Jurkat, Clone E6-1 (cell line): ENCODE measurements at regions not wholly inside any gene's neighbourhood (a gene's known extent, or its start where the extent isn't known, plus 50 kb on each side); places are given as distances from the start of the nearest gene placed in this dataset.

ENCODE experiments used
- DNase-seq: peaks from one replicate; pipeline ENCODE4 v3.0.0-alpha.2; 2011; ENCODE audit warnings: low read depth, low spot score
- H3K4me3 ChIP-seq: 2 replicates; pipeline ENCODE4 v1.5.1; 2011; ENCODE audit warnings: mild to moderate bottlenecking, low read length, control low read depth, moderate library complexity

DNA sequence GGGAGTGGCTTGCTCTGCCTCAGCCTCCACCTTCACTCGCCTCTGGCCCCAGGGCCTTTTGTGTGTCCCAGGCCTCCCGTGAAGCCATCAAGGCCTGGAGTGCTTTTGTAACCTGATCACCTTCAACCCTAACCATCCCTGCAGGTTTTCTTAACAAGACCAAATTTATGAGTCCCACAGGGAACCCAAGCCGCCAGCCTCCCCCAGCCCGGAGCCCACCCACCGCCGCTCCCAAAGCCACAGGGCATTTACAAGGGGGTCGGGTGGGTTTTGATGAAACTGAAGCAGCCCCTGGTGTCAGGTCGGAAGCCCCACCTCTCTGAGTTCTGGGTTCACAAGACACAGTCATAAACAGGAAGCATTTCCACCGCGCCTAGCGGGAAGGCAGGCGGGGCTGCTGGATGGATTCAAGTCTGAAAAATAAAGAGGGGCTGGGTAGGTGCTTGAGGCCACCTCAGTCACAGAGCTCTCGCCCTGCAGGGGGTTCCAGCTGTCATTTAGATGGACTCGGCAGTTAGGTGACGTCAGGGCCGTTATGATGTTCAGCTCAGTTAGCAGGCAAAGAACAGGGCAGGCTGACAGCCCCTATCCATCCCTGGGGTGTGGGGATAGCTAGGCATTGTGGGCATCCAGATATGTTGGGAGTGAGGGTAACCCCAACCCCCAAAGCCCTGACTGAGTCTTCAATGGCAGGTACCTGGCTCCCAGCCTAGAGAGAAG is 128.5 kb downstream of the BCOR start:
- DNase-seq: no peak

DNA sequence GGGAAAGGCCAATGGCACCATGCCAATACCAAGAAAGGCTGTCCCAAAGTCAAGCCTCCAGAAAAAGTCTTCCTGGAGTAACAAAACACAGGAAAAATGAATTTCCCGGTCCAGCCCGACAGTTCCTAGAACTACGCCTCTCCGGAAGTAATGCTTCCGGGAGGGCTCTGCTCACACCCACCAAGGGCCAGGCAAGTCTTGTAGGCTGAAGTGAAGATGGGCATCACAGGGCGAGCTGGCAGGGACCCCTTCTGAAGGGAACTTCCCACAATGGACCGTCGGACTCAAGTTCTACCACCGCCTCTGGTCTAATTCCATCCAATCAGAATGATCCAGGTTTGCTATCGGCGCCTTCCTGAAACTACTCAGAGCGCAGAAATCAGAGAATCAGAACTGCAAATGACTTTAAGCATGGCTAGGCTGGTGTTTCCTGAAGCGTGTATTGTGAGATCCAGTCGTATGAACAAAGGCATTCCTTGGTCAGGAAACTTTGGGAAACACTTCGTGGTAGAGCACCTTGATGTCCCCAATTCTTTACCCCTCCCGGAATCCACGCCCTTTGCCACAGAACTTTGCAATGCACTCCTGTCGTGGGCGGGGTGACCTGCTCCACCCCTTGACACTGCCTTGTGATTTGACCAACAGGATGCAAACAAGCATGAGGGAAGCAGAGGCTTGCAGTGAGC is 127.8 kb downstream of the BCOR start:
- no peak for DNase-seq
- H3K4me3 ChIP-seq: no peak overlapping the region

More for the DNA sequence above, 128.5 kb downstream of the BCOR start:
- H3K4me3 ChIP-seq: no peak overlapping the region

DNA sequence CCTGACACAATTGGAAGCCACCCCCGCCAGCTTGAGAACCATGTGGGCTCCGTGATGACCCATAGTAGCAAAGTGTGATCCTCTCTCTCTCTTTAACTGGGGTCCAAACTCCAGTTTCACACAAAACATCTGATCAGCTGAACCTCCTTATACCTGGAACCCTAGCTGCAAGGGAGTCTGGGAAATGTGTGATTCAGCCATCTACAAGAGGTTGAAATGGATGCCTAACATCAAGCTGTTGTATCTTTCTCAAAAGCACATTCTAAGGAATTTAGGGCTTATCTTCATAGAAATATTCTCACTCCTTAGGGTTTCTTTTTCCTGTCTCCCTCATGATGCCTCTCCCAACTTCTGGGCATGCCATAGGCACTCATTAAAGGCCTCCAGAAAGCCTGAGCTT is 126.0 kb downstream of the BCOR start:
- no peak for DNase-seq

DNA sequence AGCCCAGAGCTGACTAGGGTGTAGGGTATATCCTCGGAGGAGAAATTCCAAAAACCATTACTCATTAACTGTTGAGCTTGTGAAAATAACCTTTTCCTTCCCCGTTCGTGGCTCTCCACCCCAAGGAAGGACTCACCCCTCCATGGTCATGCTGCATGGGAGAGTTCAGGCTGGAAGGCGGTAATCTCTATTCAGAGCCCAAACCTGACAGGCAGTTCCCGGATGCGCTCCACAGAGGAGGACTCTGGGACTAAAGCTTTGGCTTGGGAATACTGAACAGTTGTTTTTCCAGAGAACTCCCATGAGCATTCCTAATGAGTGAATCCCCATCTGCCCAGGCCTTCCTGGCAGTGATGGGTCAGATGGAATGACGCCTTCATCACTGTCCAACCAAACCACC is 125.4 kb downstream of the BCOR start:
- no peak for DNase-seq
- no peak overlapping the region for H3K4me3 ChIP-seq

More for the DNA sequence above, 126.0 kb downstream of the BCOR start:
- no peak overlapping the region for H3K4me3 ChIP-seq

DNA sequence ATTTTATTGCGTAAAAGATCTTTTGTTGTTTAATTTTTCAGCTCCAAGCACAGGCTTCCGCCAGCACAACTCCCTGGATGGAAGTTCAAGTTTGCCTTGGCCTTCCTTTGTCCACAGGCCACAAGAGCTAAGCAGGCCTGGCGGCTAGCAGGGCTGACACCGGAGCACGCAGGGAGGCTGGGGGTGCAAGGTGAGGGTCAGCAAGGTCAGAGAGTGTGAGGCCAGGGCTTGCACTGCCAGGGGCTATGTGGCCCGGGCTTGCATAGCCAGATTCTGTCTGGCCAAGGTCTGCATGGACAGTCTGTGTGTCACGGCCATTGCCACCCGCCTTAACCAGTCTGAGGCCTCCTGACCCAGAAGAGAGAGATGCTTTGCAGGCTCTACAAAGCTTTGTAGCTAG is 123.9 kb downstream of the BCOR start:
- no peak for DNase-seq
- H3K4me3 ChIP-seq: no peak overlapping the region

DNA sequence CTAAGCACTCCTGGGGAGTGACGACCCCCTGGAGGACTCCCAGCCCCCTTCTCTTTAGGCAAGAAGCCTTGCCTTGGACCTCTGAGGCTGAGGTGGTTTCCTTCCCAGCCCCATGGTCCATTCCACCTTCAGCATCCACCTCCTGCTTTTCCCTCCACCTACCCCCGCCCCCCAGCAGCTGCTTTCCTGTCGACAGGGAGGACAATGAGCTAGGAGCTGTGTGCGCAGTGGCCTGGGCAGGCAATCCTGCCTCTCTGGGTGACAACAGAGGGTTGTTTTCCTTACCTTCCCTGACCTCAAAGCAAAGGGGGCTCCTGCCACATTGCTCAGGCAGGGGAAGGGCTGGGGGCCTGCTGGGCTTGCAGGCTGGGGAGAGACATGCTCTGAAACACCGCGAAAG is 123.5 kb downstream of the BCOR start:
- DNase-seq: no peak
- H3K4me3 ChIP-seq: no peak overlapping the region

DNA sequence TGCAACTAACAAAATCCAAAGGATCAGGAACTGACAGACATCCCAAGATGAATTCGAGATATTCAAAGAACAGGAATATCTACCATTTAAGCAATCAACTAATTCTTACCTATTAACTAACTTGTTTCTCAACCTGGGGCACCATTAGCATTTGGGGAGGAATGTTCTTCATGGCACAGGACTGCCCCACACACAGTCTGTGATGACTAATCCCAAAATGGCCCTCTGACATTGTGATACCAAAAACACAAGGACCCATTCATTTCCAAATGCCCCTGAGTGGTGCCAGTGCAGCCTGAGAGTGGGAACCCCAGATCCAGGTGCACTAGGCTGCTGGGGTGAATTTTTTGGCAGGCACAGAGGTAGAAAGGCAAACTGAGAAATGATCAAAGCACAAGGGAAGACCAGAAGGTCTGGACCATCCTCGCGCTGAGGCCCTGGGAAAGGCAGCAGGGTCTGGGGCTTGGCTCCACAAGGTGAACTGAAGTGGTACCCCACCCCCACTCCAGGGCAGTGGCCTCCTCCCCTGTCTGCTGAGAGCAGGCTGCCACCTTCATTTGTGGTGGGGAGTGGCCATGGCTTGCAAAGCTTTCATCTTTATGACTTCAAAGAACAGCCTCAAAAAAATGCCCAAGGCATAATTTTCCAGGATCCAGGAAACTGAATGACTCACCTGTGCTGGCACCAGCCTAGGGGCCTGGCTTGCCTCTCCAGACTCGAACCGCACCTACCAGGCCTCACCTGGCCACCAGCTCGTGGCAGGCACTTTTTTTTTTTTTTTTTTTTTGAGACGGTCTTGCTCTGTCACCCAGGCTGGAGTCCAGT is 122.4 kb downstream of the BCOR start:
- no peak overlapping the region for H3K4me3 ChIP-seq
- no peak for DNase-seq

DNA sequence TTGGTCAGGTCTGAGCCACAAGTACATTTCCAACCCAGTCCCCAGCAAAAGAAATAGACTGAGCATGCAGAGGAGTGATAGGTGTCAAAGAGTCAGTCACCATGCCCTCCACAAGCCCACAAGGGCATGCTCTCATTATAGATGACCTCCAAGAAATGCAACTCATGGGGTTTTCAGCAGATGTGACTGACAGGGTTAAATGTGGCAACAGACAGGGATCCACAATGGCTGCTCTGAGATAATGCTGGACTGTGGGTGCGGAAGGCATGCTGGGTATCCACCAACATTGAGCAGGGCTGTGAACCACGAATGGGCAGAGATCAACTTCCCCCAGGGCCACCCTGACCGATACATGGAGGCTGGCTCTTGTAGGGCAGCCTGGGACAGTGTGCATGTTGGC is 115.8 kb downstream of the BCOR start:
- no peak for DNase-seq
- H3K4me3 ChIP-seq: no peak overlapping the region

DNA sequence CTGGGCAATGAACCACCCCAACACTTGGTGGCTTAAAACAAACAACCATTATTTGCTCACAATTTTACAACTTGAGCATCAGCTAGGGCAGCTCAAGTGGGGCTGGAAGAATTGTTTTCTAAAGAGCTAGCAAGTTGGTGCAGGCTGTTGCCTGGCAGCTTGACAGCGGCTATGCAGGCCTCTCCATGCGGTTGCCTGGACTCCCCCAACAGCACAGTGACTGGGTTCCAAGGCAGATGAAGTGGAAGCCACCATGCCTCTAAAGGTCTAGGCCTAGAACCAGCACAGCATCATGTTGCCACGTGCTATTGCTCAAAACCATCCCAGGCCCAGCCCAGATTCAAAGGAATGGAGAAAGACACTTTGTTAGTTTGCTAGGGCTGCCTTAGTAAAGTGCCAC is 114.8 kb downstream of the BCOR start:
- H3K4me3 ChIP-seq: no peak overlapping the region
- DNase-seq: no peak

DNA sequence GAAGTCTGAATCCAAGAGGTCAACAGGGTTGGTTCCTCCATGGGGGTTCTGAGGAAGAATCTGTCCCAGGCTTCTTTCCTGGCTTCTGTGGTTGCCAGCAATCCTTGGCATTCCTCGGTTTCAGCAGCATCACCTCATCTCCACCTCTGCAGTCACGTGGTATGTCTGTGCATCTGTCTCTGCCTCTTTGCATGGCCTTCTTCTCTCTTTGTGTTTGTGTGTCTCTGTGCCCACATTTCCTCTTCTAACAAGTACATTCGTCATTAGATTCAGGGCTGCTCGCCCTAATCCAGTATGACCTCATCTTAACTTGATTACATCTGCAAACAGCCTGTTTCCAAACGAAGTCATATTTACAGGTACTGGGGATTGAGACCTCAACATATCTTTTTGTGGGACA is 114.0 kb downstream of the BCOR start:
- DNase-seq: no peak
- no peak overlapping the region for H3K4me3 ChIP-seq

DNA sequence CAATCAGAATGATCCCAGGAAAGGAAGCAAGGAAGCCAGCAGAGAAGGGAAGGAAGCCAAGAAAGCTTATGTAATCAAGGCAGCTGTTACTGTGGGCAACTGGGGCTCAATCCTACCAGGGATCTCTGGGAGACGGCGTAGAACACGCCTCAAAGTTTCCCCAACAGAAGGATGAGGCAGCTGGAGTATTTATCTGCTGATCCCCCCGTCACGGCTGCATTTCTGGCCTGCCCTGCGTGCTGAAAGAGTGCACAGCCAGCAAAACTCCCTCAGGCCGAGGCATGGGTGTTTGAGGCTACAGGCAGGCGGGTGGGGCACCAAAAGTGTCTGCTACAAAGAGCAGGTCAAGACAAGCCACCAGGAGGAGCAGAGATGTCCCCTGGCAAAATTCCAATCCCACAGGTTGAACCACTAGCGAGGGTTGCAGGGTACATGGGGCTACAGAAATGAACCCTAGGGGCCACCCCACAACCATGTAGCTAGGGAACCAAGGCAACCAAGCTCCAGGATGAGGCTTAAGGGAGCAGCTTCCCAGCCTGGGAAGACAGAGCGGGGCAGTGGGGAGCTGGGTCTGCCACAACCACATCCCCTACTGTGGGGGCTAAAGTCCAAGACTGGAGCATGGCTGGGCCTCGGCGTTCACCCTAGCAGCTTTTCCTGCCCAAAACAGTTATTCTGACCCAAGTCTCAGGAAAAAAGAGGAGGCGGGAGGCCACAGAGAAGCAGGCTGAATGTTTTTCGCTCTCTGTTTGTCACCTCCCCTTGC is 113.4 kb downstream of the BCOR start:
- no peak for DNase-seq
- H3K4me3 ChIP-seq: no peak overlapping the region

DNA sequence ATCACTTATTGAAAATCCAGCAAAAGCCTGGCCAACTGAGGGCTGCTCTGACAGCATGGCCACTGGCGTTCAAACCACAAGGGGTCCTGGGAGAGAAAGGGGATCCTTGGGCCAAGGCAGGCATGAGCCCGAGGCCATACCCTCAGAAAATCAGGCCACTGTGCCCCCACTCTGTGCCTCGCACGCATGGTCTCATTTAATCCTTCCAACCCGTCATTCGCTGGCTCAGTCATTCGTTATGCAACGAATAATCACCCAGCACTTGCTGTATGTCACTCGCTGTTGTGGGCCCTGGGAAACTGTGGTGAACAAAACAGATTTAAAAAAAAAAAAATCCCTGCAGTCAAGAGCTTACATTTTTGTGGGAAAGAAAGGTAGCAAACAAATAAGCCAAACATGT is 112.7 kb downstream of the BCOR start:
- no peak for DNase-seq
- H3K4me3 ChIP-seq: no peak overlapping the region

DNA sequence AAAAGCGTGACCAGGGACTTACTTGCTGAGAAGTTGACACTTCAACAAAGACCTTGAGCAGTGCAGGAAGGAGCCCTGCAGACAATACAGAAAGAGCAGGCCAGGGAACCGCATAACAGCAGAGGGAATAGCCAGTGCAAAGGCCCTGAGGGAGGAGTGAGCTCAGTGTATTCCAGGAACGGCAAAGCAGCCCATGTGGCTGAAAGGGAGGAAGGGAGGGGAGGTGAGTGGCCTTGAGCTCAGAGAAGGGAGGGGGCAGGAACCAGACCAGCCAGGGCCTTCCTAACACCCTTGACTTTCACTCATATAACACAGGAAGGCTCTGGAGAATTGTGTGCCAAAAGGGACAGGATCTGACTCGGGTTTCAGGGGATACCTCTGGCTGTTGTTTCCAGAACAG is 112.2 kb downstream of the BCOR start:
- DNase-seq: no peak
- no peak overlapping the region for H3K4me3 ChIP-seq

DNA sequence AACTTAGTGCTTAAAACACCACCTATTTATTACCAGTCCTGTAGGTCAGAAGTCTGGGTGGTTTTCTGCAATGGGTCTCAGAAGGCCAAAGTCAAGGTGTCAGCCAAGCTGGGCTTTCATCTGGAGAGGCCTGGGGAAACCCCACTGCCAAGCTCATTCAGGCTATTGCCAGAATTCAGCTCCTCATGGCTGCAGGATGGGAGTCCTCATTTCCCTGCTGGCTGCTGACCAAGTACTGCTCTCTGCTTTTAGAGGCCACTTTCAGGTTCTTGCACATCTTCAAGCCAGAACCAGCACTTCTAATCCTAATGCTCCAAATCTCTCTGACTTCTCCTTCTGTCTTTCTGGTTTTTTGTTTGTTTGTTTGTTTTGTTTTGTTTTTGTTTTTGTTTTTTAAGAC is 109.3 kb downstream of the BCOR start:
- DNase-seq: no peak
- no peak overlapping the region for H3K4me3 ChIP-seq

DNA sequence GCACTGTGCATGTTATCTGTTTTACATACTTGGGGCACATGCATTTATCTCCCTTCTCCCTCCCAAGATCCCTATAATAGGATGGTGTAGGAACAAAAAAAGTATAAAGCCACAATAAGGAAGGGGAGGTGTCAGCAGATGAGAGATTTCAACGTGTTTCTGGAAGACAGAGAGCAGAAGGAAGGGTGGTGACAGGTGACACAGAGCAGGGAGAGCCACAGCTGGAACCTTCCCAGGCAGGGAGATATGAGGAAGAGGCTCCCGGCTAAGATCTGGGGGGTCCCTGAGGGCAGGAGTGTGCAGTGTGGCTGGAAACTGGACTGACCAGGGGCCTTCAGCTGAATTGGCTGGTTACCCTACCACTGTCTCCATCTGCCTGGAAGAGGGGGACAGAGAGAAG is 107.4 kb downstream of the BCOR start:
- H3K4me3 ChIP-seq: no peak overlapping the region
- no peak for DNase-seq

DNA sequence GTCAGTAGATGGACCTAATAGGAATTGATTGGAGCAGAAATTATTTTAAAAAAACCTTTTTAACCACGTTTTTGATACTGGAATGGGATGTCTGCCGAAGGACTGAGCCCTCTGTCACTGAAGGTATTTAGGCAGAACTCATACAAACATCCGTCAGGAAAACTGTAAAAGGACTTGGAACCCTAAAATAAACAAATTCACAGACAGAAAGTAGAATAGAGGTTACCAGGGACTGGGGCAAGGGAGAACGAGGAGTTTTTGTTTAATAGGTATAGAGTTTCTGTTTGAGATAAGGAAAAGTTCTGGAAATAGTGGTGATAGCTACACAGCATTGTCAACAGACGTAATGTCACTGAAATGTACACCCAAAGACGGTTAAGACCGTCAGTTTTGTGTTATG is 105.5 kb downstream of the BCOR start:
- DNase-seq: no peak
- H3K4me3 ChIP-seq: no peak overlapping the region

DNA sequence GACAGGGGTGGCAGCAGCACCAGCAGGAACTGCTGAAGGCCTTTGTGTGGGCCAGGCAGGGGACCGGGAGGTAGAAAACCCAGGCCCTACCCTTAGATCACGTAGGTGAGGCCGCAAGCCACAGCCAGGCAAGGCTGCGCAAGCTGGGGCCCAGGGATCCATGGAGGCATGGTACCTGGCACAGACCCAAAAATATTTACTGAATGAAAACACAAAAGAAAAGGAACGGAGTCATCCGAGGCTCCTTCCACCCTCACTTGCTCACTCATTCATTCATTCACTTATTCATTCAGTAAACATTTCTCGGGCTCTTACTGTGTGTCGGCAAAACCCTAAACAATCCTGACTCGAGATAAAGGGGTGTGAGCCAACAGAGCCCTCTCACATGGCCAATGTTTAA is 102.3 kb downstream of the BCOR start:
- H3K4me3 ChIP-seq: no peak overlapping the region
- DNase-seq: no peak

DNA sequence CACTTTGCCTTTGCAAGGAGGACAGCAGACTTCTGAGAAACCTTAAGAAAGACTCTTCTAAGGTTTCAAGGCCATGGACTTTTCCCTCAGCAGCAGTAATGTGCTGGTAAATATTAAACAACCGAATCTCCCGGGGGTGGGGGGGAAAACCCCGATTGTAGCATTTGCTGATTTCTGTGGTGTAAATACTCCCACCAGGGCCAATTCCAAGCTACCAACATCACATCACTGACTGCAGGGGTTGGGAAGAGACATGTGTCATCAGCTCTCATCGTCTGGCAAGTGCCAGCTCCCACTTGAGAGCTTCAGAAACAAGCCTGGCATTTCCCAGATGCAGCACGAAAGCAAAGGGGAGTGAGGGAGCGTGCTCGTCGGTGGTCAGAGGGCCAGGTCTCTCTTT is 101.2 kb downstream of the BCOR start:
- no peak for DNase-seq
- no peak overlapping the region for H3K4me3 ChIP-seq

DNA sequence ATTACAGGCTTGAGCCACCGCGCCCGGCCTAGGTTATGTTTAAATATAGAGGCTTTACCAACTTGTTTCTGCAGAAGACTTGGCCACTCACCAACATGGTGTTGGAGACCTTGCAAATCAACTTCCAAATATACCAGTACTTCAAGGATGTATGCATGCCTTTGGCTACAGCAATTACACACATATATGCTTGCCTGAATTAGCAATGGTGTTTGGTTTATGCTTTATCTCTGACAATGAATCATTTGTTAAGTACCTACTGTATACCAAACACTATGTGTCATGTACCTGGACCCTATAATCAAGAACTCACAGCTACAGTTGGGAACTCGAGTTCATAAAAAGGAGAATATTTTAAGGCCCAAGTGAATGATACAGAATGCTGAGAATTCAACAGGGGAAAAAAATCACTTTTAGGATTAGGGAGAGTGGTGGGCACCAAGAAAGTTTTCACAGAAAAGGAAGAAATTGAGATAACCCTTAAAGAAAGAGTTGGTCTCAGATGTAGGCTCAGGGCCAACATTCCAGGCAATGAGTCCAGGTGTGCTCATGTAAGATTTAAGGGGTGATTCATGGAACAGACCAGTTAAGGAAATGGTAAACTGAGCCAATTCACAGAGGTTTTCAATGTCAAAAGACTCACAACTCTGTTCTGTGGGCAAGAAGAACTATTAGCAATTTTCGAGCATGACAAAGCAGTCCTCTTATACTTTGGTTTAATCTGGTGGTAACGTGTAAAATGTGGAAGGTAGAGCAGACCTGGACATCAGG is 98.9 kb downstream of the BCOR start:
- DNase-seq: no peak
- H3K4me3 ChIP-seq: no peak overlapping the region
